BE2C (cell line): ENCODE measurements at regions not wholly inside any gene's neighbourhood (a gene's known extent, or its start where the extent isn't known, plus 50 kb on each side); places are given as distances from the start of the nearest gene placed in this dataset.

ENCODE experiments used
- DNase-seq: peaks from one replicate; pipeline ENCODE4 v3.0.0-alpha.2; 2020
- H3K27me3 ChIP-seq: fragments of 250-450 bp; sonication (Bioruptor Pico); 2 replicates; pipeline ENCODE4 v1.5.1; 2020; ENCODE audit warnings: mild to moderate bottlenecking
- H3K36me3 ChIP-seq: fragments of 250-450 bp; sonication (Bioruptor Pico); 2 replicates; pipeline ENCODE4 v1.5.1; 2020; ENCODE audit warnings: mild to moderate bottlenecking
- H3K4me1 ChIP-seq: fragments of 250-450 bp; sonication (Bioruptor Pico); 2 replicates; pipeline ENCODE4 v1.5.1; 2020
- H3K4me3 ChIP-seq: 2 replicates; pipeline ENCODE4 v1.5.1; 2011; ENCODE audit warnings: low read depth, low read length
- H3K9me3 ChIP-seq: fragments of 250-450 bp; sonication (Bioruptor Pico); 2 replicates; pipeline ENCODE4 v1.5.1; 2020
- TF ChIP-seq, protein P1 (sequence below): IDR thresholded peaks from 2 replicates; pipeline ENCODE4 v1.5.1; 2012; ENCODE audit warnings: mild to moderate bottlenecking, low read depth, low read length

DNA sequence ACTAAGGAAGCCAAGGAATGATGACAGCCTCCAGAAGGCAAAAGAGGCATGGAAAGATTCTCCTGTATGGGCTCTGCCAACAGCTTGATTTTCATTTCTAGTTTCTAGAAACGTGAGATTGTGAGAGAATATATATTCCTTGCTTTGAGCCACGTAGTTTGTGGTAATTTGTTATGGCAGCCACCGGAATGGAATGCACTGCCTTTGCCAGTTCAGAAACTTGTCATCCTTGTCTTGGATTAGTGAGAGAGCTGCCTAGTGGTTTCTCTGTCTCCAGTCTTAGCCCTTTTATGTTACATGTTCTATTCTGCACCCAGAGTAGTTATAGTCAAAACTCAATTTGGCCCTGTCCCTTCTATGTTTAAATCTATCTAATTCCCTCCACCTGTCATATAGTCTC, 216.0 kb upstream of the PTGFR start:
- Histone ChIP-seq H3K9me3 (no peaks in the 10 kb centered on the region), H3K4me3 (no peak overlapping the region), H3K36me3 (no peaks in the 10 kb centered on the region), H3K27me3 (no peaks in the 10 kb centered on the region), H3K4me1 (no peaks in the 10 kb centered on the region)
- DNase-seq = no peak
- TF ChIP-seq, protein P1, sequence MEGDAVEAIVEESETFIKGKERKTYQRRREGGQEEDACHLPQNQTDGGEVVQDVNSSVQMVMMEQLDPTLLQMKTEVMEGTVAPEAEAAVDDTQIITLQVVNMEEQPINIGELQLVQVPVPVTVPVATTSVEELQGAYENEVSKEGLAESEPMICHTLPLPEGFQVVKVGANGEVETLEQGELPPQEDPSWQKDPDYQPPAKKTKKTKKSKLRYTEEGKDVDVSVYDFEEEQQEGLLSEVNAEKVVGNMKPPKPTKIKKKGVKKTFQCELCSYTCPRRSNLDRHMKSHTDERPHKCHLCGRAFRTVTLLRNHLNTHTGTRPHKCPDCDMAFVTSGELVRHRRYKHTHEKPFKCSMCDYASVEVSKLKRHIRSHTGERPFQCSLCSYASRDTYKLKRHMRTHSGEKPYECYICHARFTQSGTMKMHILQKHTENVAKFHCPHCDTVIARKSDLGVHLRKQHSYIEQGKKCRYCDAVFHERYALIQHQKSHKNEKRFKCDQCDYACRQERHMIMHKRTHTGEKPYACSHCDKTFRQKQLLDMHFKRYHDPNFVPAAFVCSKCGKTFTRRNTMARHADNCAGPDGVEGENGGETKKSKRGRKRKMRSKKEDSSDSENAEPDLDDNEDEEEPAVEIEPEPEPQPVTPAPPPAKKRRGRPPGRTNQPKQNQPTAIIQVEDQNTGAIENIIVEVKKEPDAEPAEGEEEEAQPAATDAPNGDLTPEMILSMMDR = no peak

DNA sequence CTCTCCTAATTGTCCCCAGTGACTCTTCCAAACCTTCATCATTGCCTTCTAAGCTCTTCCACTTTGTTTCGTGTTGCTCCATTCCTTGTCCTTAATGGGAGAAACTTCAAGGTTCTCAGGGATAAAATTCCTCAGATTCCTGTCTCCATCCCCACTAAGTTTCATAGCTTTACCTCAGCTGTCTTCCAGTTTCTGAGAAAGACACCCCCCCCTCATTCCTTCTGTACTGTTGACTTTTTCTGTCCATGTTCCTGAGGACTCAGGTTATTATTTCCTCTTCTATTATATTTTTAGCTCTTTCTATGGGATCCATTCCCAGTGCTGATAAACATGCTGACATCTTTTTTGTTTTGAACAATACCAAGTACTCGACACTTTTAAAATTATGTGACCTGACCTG, 215.3 kb upstream of the PTGFR start:
- no peaks in the 10 kb centered on the region for H3K4me1 ChIP-seq
- no peak overlapping the region for H3K4me3 ChIP-seq
- TF ChIP-seq, protein P1 = no peak
- H3K36me3 ChIP-seq = no peaks in the 10 kb centered on the region
- no peaks in the 10 kb centered on the region for H3K9me3 ChIP-seq
- no peak for DNase-seq
- no peaks in the 10 kb centered on the region for H3K27me3 ChIP-seq

DNA sequence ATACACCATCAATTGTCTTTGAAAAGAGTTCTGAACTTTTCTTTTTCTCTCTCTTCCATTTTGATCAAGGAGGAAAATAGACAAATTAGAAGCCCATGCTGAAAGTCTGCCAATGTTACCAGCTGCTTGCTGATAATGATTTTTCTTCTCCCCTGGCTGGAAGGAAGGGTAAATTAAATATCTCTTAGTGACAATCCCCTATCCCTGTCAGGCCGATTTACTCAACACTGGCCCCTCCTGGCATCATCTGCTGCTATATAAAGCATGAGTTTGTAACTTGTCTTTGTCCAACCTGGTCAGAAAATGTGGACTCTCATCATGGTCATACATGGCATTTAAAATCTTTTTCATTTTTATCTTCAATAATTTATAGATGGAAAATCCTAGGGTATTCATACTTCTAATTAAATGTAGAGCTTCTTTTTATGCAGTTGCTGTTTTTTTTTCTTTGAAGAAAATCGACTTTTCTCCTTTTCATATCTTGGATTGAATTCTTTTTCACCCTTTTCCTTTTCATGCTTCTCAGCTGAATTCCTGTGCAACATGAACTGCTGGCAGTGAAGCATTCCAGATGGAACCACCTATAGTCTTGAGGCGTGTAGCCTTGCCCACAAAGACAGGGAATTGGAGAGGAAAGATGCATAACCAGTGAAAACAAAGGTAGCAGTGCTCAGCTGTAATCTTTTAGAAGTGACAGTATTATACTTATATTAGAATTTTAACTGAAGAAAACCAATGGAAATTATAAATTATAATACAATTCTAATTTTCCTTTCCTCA, 214.7 kb upstream of the PTGFR start:
- no peak for DNase-seq
- Histone ChIP-seq H3K27me3 (no peaks in the 10 kb centered on the region), H3K4me3 (no peak overlapping the region), H3K9me3 (no peaks in the 10 kb centered on the region), H3K36me3 (no peaks in the 10 kb centered on the region), H3K4me1 (no peaks in the 10 kb centered on the region)
- TF ChIP-seq, protein P1 = no peak

DNA sequence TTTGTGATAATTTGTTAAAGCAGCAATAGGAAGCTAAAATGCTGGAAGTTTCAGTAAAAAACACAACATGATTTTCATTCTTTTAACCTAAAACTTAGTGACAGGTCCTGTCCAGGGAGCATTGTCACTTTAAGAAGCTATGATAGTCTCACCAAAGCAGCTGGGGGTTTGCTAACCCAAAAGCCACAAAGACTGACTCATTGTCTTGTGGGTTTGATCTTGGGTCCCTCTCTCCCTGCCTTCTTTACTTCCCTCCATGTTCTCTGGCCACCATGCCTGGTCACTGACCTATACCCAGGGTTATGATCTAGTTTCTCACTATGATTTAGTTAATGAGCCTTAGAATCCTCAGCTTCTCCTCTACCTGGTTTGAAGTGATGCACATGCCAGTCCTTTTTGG, 213.5 kb upstream of the PTGFR start:
- H3K27me3 ChIP-seq = no peaks in the 10 kb centered on the region
- H3K4me3 ChIP-seq = no peak overlapping the region
- DNase-seq = no peak
- no peaks in the 10 kb centered on the region for H3K9me3 ChIP-seq
- no peaks in the 10 kb centered on the region for H3K4me1 ChIP-seq
- no peaks in the 10 kb centered on the region for H3K36me3 ChIP-seq
- TF ChIP-seq, protein P1 = no peak

DNA sequence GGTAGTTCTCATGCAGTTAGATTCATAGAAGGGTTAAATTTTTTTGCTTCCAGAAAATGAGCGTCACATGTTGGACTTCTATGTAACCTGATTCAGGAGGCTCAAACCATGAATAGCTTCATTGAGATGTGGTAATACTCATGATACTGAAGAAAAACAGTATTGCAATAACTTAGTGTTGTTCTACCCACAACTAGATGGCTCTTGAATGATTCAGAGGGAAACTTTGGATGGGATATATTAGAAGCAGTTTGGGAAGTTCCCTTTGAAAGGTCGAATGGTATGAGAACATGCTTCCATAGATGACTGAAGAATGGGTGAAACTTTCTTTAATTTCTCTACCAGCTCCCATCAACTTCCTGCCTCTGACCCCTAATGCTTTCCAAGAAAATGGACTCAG, 211.7 kb upstream of the PTGFR start:
- TF ChIP-seq, protein P1 = no peak
- no peaks in the 10 kb centered on the region for H3K4me1 ChIP-seq
- no peak for DNase-seq

DNA sequence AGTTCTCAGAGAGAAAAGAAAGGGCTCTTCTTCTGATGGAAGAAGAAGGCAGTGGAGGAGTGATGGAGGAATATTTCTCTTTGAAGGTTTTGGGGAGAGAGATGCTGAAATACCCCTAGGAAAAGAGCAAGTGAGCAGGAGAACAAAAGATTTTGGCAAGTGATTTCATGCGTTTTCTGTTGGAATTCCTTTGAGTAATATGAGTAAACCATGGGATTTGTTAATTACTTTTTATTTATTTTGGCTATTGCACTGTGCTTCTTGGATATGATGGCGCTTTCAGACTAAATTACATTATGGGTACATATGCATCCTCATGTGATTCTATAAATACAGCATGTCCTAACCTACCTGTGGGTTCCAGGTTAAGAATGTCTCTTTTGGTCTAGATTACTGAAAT, 210.1 kb upstream of the PTGFR start:
- no peak for DNase-seq
- TF ChIP-seq, protein P1 = no peak
- no peaks in the 10 kb centered on the region for H3K9me3 ChIP-seq
- no peaks in the 10 kb centered on the region for H3K27me3 ChIP-seq
- no peaks in the 10 kb centered on the region for H3K4me1 ChIP-seq
- no peaks in the 10 kb centered on the region for H3K36me3 ChIP-seq
- no peak overlapping the region for H3K4me3 ChIP-seq

More for the DNA sequence above, 211.7 kb upstream of the PTGFR start:
- Histone ChIP-seq H3K27me3 (no peaks in the 10 kb centered on the region), H3K4me3 (no peak overlapping the region), H3K36me3 (no peaks in the 10 kb centered on the region), H3K9me3 (no peaks in the 10 kb centered on the region)
